HepG2 (cell line): ENCODE measurements at regions not wholly inside any gene's neighbourhood (a gene's known extent, or its start where the extent isn't known, plus 50 kb on each side); places are given as distances from the start of the nearest gene placed in this dataset.

Experiments used
- ATAC-seq: fragments of 200-7000 bp; cut with Tn5 transposase; 3 replicates; pipeline ENCODE4 v1.9.1; 2020; ENCODE audit warnings: mild to moderate bottlenecking, moderate library complexity
- BruUV-seq: library from RNA; stranded (reverse); fragments of 400-500 nt; replicated peaks from 2 replicates; lab custom pipeline; 2021; lab: Mats Ljungman, UMichigan
- CTCF ChIA-PET: fragments of 300-600 bp; formaldehyde crosslinking; extraction: SDS; loops from one replicate; lab custom pipeline; 2021; ENCODE audit warnings: low total read pairs, inconsistent platforms, low intra/inter-chr PET ratio; lab: Yijun Ruan, JAX
- POLR2A ChIA-PET: fragments of 350-600 bp; sonication (Branson Sonifier 250); formaldehyde crosslinking; loops from one replicate; lab custom pipeline; 2020; ENCODE audit warnings: antibody characterized with exemption, inconsistent platforms; lab: Yijun Ruan, JAX
- DNase-seq: peaks from one replicate; pipeline ENCODE4 v3.0.0-alpha.2; 2015; ENCODE audit warnings: low spot score
- FAIRE-seq: peaks from 3 replicates; lab custom pipeline; 2011; peaks lifted over from hg19 to GRCh38; lab: Jason Lieb, UNC
- H2AFZ ChIP-seq: one replicate; pipeline ENCODE4 v1.6.1; 2011; ENCODE audit warnings: low read length, inconsistent platforms
- H3K27ac ChIP-seq: fragments of 300-600 bp; 3 replicates; pipeline ENCODE4 v1.8.0; 2011; ENCODE audit warnings: mixed run types, mild to moderate bottlenecking, mixed read lengths, low read length, inconsistent platforms; ENCODE audit not compliant: insufficient read depth; ENCODE audit errors: extremely low read length
- H3K27me3 ChIP-seq, 2 experiments: fragments of 200-600 bp in 1 of 2; 2 replicates in 1 of 2; 3 replicates in 1 of 2; pipeline versions ENCODE4 v1.6.0 to v1.8.0; 2011; ENCODE audit warnings: low read length in 2 of 2, mild to moderate bottlenecking in 2 of 2, moderate library complexity in 2 of 2, inconsistent platforms in 1 of 2; ENCODE audit not compliant: insufficient read depth in 2 of 2, control insufficient read depth in 1 of 2
- H3K36me3 ChIP-seq, 2 experiments: fragments of 200-600 bp in 1 of 2; replicated peaks in 1 of 2; 2 replicates in 1 of 2; 3 replicates in 1 of 2; pipeline versions ENCODE4 v1.5.1 to v1.8.0; 2011; ENCODE audit warnings: low read length in 2 of 2, inconsistent platforms in 1 of 2; ENCODE audit not compliant: insufficient read depth in 2 of 2, control insufficient read depth in 1 of 2
- H3K4me1 ChIP-seq: 2 replicates; pipeline ENCODE4 v1.5.1; 2012; ENCODE audit warnings: low read length, inconsistent platforms; ENCODE audit not compliant: insufficient read depth
- H3K4me2 ChIP-seq: 2 replicates; pipeline ENCODE4 v1.6.0; 2011; ENCODE audit warnings: low read depth, low read length, inconsistent platforms
- H3K4me3 ChIP-seq, 3 experiments: fragments of 200-600 bp in 1 of 3; sonication (generic), shearing (Covaris generic) in 1 of 3; replicated peaks in 1 of 3; 2 replicates each; pipeline ENCODE4 v1.5.1; 2011 to 2016; ENCODE audit warnings: low read length in 3 of 3, inconsistent platforms in 2 of 3, low read depth in 2 of 3, mild to moderate bottlenecking in 2 of 3, control low read depth in 1 of 3, mixed read lengths in 1 of 3; ENCODE audit not compliant: insufficient read depth in 1 of 3
- H3K79me2 ChIP-seq: one replicate; pipeline ENCODE4 v1.6.1; 2011; ENCODE audit warnings: low read length, inconsistent platforms; ENCODE audit not compliant: insufficient read depth
- H3K9ac ChIP-seq: 2 replicates; pipeline ENCODE4 v1.6.0; 2011; ENCODE audit warnings: mild to moderate bottlenecking, low read depth, low read length, inconsistent platforms; ENCODE audit not compliant: insufficient read depth
- H3K9me3 ChIP-seq: 2 replicates; pipeline ENCODE4 v1.5.1; 2012; ENCODE audit warnings: mild to moderate bottlenecking, low read length
- H4K20me1 ChIP-seq: 2 replicates; pipeline ENCODE4 v1.6.0; 2011; ENCODE audit warnings: inconsistent platforms, mild to moderate bottlenecking, low read length, moderate library complexity; ENCODE audit not compliant: insufficient read depth
- AHR ChIP-seq: IDR thresholded peaks from 2 replicates; pipeline ENCODE4 v1.6.1; 2018; ENCODE audit warnings: missing genetic modification reagents, missing compliant biosample characterization
- CTCF ChIP-seq: sonication (generic); formaldehyde crosslinking; IDR thresholded peaks from 2 replicates; pipeline ENCODE4 v1.5.0; 2020; ENCODE audit warnings: mild to moderate bottlenecking, missing genetic modification reagents, moderate library complexity
- JUND ChIP-seq: sonication (generic); formaldehyde crosslinking; IDR thresholded peaks from 2 replicates; pipeline ENCODE4 v1.8.0; 2022; ENCODE audit warnings: mild to moderate bottlenecking, missing genetic modification reagents
- MTF2 ChIP-seq: sonication (generic); formaldehyde crosslinking; IDR thresholded peaks from 2 replicates; pipeline ENCODE4 v1.5.0; 2020; ENCODE audit warnings: missing genetic modification reagents, borderline replicate concordance
- SKIL ChIP-seq: sonication (generic); formaldehyde crosslinking; IDR thresholded peaks from 2 replicates; pipeline ENCODE4 v1.8.0; 2022; ENCODE audit warnings: missing genetic modification reagents, mild to moderate bottlenecking, moderate library complexity, borderline replicate concordance
- ZBTB38 ChIP-seq: sonication (generic); formaldehyde crosslinking; IDR thresholded peaks from 2 replicates; pipeline ENCODE4 v1.5.1; 2020; ENCODE audit warnings: mild to moderate bottlenecking, missing genetic modification reagents
- ZMYM4 ChIP-seq: sonication (generic); formaldehyde crosslinking; IDR thresholded peaks from 2 replicates; pipeline ENCODE4 v1.8.1; 2023; ENCODE audit warnings: mild to moderate bottlenecking, missing genetic modification reagents
- ZNF749 ChIP-seq: sonication (generic); formaldehyde crosslinking; IDR thresholded peaks from 2 replicates; pipeline ENCODE4 v1.8.0; 2022; ENCODE audit warnings: mild to moderate bottlenecking, missing genetic modification reagents, moderate library complexity, borderline replicate concordance
- WGBS: methylation state at CpG from one replicate; pipeline ENCODE4 v1.1.6; 2017; ENCODE audit warnings: low lambda C conversion rate; 5-methylcytosine and 5-hydroxymethylcytosine counted together
- in situ Hi-C: cut with HindIII; loops from 2 replicates; pipeline ENCODE4 v1.10.0; 2017; ENCODE audit warnings: low pct_unique_long_range_greater_than_20kb; ENCODE audit not compliant: extremely low pct_ligation_motif_present
- intact Hi-C: fragments of 100-400 bp; cut with micrococcal nuclease; formaldehyde crosslinking; loops from one replicate; pipeline ENCODE4 v1.10.0; 2022; ENCODE audit not compliant: unreplicated experiment
- TF ChIP-seq, protein P1 (sequence below): sonication (generic); formaldehyde crosslinking; IDR thresholded peaks from 2 replicates; pipeline ENCODE4 v1.4.0; 2020; ENCODE audit warnings: missing genetic modification reagents

GRCh38 chr4:157819693-157820464 lies 352.9 kb downstream of the GASK1B start (continued):
- peak; percentile 19 for TF ChIP-seq CTCF (CRISPR knock-in tag)
- TF ChIP-seq ZNF749 (CRISPR knock-in tag), result no peak
- no peak for TF ChIP-seq SKIL (CRISPR knock-in tag)
- no peak for TF ChIP-seq AHR (CRISPR knock-in tag)

DNA sequence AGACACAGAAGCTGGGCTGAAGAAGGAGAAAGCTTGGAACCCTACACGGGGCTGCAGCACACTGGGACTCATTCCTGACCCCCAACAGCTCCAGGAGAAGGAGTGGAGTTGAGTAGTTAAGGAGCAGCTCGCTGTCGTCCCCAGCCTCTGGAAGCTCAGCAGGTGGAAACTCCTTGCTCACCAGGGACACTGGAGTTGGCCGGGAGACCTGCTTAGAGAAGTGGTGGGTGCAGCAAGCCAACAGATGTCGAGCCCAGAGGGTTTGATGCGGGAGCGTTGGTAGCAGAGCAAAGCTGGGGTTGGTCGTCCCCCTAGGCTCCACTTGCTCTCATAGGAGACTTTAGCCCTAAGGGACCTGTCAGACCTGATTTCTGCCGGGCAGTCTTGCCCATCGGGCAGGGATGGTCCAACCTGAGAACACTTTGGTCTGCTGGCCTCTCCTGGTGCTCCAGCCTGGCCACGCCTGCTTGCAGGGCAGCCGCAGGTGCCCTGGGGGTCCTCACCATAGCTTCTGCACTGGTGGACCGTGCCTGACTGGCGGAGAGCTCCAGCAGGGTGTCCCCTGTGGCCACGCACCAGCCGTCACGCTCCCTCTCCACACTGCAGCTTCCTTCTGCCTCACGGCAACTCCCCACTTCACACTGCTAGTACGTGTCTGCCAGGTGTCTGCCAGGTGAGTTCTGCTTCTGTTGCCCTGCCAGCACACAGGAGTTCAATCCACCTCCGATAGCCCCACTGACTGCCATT lies 353.7 kb downstream of the GASK1B start:
- Histone ChIP-seq H3K79me2 (no peaks in the 10 kb centered on the region), H3K4me2 (no peak overlapping the region), H3K27me3 (no peaks in the 10 kb centered on the region), H3K36me3 (no peaks in the 10 kb centered on the region), H3K9ac (no peak overlapping the region), H3K27ac (no peak overlapping the region), H3K4me1 (peaks cover 17% of the 10 kb centered on the region), H3K4me3 (no peak overlapping the region)
- CTCF ChIA-PET, result no interaction called here
- in situ Hi-C loops (no loop called here), intact Hi-C loops (loop anchor here (10.0 kb wide), 1 partner anchor 356 kb away; the partner anchor contains the start of gene GASK1B)
- 68% methylated on average over 18 of the region's 20 CpGs for WGBS
- peak; percentile 65 for ATAC-seq
- POLR2A ChIA-PET, result no interaction called here
- no TSS peak for BruUV-seq
- TF ChIP-seq ZBTB38 (CRISPR knock-in tag), result 0 out of 2 replicates have a peak, but pooled peaks have one; percentile 30
- TF ChIP-seq ZMYM4 (CRISPR knock-in tag), result no peak
- TF ChIP-seq, protein P1, sequence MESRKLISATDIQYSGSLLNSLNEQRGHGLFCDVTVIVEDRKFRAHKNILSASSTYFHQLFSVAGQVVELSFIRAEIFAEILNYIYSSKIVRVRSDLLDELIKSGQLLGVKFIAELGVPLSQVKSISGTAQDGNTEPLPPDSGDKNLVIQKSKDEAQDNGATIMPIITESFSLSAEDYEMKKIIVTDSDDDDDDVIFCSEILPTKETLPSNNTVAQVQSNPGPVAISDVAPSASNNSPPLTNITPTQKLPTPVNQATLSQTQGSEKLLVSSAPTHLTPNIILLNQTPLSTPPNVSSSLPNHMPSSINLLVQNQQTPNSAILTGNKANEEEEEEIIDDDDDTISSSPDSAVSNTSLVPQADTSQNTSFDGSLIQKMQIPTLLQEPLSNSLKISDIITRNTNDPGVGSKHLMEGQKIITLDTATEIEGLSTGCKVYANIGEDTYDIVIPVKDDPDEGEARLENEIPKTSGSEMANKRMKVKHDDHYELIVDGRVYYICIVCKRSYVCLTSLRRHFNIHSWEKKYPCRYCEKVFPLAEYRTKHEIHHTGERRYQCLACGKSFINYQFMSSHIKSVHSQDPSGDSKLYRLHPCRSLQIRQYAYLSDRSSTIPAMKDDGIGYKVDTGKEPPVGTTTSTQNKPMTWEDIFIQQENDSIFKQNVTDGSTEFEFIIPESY (CRISPR knock-in tag), result peak; percentile 55; the same call in 1 of the 2 replicates
- no peak for TF ChIP-seq JUND (CRISPR knock-in tag)
- no peak for TF ChIP-seq MTF2 (CRISPR knock-in tag)
- TF ChIP-seq, all 625 proteins: peak for 2
- Histone ChIP-seq H3K9me3 (no peaks in the 10 kb centered on the region), H4K20me1 (no peaks in the 10 kb centered on the region), H2AFZ (no peak overlapping the region)
- FAIRE-seq (no peak), DNase-seq (no peak)
